CD4-positive, CD25-positive, alpha-beta regulatory T cell (primary cell): ENCODE measurements at regions not wholly inside any gene's neighbourhood (a gene's known extent, or its start where the extent isn't known, plus 50 kb on each side); places are given as distances from the start of the nearest gene placed in this dataset.

Source experiments
- ATAC-seq, 2 donors: fragments of 150-1000 bp; cut with Tn5 transposase; one replicate each; pipeline ENCODE4 v1.10.0; 2021; ENCODE audit warnings: low read depth in 2 of 2, moderate number of reproducible peaks in 2 of 2, moderate library complexity in 1 of 2
- DNase-seq, 3 donors: peaks; one replicate each; pipeline versions ENCODE4 v3.0.0 to v3.0.0-alpha.2; 2012 to 2022; ENCODE audit warnings: mixed read lengths in 1 of 3
- H3K27ac ChIP-seq: one replicate; pipeline ENCODE4 v1.7.0; 2013; ENCODE audit warnings: mild to moderate bottlenecking, low read length; ENCODE audit not compliant: insufficient read depth, poor library complexity, severe bottlenecking
- H3K27me3 ChIP-seq: one replicate; pipeline ENCODE4 v1.7.0; 2013; ENCODE audit warnings: low read length; ENCODE audit not compliant: control insufficient read depth, insufficient read depth
- H3K36me3 ChIP-seq: one replicate; pipeline ENCODE4 v1.7.0; 2013; ENCODE audit warnings: mild to moderate bottlenecking, low read length, moderate library complexity; ENCODE audit not compliant: control insufficient read depth, insufficient read depth
- H3K4me1 ChIP-seq: 2 replicates; pipeline ENCODE4 v1.7.0; 2013; ENCODE audit warnings: mild to moderate bottlenecking, low read length; ENCODE audit not compliant: insufficient read depth, control insufficient read depth, poor library complexity, severe bottlenecking
- H3K4me3 ChIP-seq: one replicate; pipeline ENCODE4 v1.7.0; 2013; ENCODE audit warnings: low read depth, mild to moderate bottlenecking, low read length, moderate library complexity
- H3K9me3 ChIP-seq, 2 experiments: 1 replicate in 1 of 2; 2 replicates in 1 of 2; pipeline ENCODE4 v1.7.0; 2013; ENCODE audit warnings: low read length in 2 of 2, mild to moderate bottlenecking in 1 of 2, moderate library complexity in 1 of 2; ENCODE audit not compliant: control insufficient read depth in 2 of 2
- H3K27ac Mint-ChIP-seq, 3 donors: one replicate each; pipeline ENCODE4 v1.8.0; 2020 to 2022; ENCODE audit warnings: mild to moderate bottlenecking in 3 of 3, mixed read lengths in 3 of 3, moderate library complexity in 2 of 3
- H3K27me3 Mint-ChIP-seq: one replicate; pipeline ENCODE4 v1.8.0; 2022; ENCODE audit warnings: mild to moderate bottlenecking, mixed read lengths
- H3K36me3 Mint-ChIP-seq: one replicate; pipeline ENCODE4 v1.8.0; 2020; ENCODE audit warnings: mixed read lengths
- H3K4me1 Mint-ChIP-seq, 4 donors: one replicate each; pipeline ENCODE4 v1.8.0; 2020 to 2022; ENCODE audit warnings: mixed read lengths in 4 of 4, mild to moderate bottlenecking in 1 of 4
- H3K4me3 Mint-ChIP-seq, 4 donors: one replicate each; pipeline ENCODE4 v1.8.0; 2020 to 2022; ENCODE audit warnings: mild to moderate bottlenecking in 4 of 4, mixed read lengths in 4 of 4, moderate library complexity in 3 of 4
- H3K9me3 Mint-ChIP-seq, 7 donors: one replicate each; pipeline ENCODE4 v1.8.0; 2020 to 2022; ENCODE audit warnings: mixed read lengths in 7 of 7, mild to moderate bottlenecking in 3 of 7, moderate library complexity in 2 of 7

DNA sequence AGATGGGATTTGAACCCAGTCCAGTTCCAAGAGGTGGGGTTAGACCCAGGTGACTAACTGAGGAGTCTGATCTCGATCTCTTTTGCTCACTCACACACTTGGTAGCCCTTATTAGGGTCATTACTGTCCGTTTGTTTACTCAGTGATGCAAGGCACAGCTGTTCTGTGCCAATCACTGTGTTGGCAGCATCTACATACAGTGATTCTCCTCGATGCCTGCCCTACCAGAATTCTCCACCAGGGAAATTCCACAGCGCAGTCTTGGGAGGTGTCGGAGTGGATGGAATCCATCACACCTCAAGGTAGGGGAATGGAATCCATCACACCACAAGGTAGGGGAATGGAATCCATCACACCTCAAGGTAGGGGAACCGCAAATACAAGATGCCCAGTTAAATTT lies 279.6 kb downstream of the MAF start:
- Mint-ChIP-seq H3K4me1 (peaks cover 5 to 16% (median 9%) of the 10 kb centered on the region in 4 donors), H3K9me3 (peaks cover 0 to 2% (median 0%) of the 10 kb centered on the region in 7 donors), H3K4me3 (no peak overlapping the region), H3K27me3 (peaks cover 31% of the 10 kb centered on the region), H3K36me3 (no peaks in the 10 kb centered on the region), H3K27ac (no peak overlapping the region)
- Histone ChIP-seq H3K4me3 (no peak overlapping the region), H3K36me3 (no peaks in the 10 kb centered on the region), H3K27me3 (no peaks in the 10 kb centered on the region), H3K9me3 (no peaks in the 10 kb centered on the region), H3K27ac (no peak overlapping the region), H3K4me1 (peaks cover 5% of the 10 kb centered on the region)
- ATAC-seq (no peak), DNase-seq (no peak)

DNA sequence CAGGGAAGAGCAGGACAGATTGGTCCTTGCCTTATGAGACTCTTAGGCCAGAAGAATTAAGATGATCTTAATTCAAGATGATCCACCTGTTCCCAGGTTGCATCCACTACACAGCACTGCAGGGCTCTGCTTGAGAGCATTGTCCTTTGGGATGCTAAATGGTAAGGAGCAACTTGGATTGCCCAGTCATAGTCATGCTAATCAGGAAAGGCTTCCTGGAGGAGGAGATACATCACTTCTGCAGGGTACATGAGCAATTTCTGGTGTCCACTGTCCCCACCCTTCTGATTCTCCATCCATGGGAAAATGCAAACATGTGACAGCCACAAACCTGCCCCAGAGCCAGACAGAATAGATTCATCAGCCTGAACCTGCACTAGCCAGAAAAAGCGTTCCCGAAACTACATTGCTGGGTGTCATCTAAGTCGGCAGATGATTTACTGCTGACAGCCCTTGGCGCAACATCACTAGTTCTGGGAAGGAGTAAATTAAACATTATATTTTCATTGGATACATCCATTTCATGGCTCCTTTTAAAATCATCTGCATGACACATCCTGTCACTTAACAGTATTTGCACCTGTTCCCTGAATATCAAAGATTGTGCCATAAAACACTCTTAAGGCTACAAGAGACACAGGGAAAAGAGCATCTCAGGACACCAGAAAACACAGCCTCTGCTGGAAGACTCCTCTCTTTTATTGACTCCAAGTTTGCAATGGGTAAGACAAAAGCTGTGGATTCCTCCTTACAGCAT lies 282.2 kb downstream of the MAF start:
- no peak overlapping the region for H3K27ac Mint-ChIP-seq
- no peak for DNase-seq
- H3K4me3 ChIP-seq = no peak overlapping the region
- no peak for ATAC-seq
- peaks cover 7 to 14% (median 13%) of the 10 kb centered on the region in 4 donors for H3K4me1 Mint-ChIP-seq
- H3K9me3 ChIP-seq = no peaks in the 10 kb centered on the region
- no peaks in the 10 kb centered on the region for H3K36me3 ChIP-seq
- no peak overlapping the region for H3K27ac ChIP-seq
- peaks cover 5% of the 10 kb centered on the region for H3K4me1 ChIP-seq
- H3K36me3 Mint-ChIP-seq = no peaks in the 10 kb centered on the region
- H3K27me3 Mint-ChIP-seq = peaks cover 18% of the 10 kb centered on the region
- no peaks in the 10 kb centered on the region for H3K27me3 ChIP-seq
- peaks cover 0 to 2% (median 0%) of the 10 kb centered on the region in 7 donors for H3K9me3 Mint-ChIP-seq
- H3K4me3 Mint-ChIP-seq = no peak overlapping the region

DNA sequence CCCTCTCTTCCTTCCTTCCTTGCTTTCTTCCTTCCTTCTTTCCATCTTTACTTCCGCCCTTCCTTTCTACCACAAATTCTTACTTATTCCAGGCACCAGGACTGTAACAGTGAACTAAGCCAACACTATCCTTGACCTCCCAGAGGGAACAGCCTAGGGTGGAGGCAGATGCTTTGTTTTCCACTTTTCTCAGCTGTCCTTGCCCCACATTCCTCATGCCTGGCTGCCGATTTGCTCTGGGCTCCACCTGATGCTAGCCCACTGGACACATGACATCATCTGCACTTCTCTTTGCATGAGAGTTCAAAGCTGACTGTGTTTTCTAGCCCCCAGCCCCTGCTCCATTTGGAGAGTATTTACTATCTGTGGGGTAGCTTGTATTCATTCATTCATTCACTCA lies 283.0 kb downstream of the MAF start:
- no peaks in the 10 kb centered on the region for H3K36me3 ChIP-seq
- H3K27me3 ChIP-seq = no peaks in the 10 kb centered on the region
- H3K4me1 ChIP-seq = peaks cover 5% of the 10 kb centered on the region
- ATAC-seq = no peak
- H3K4me3 ChIP-seq = no peak overlapping the region
- peaks cover 19% of the 10 kb centered on the region for H3K27me3 Mint-ChIP-seq
- H3K27ac ChIP-seq = no peak overlapping the region
- H3K4me3 Mint-ChIP-seq = no peak overlapping the region
- peaks cover 0 to 2% (median 0%) of the 10 kb centered on the region in 7 donors for H3K9me3 Mint-ChIP-seq
- H3K9me3 ChIP-seq = no peaks in the 10 kb centered on the region
- H3K4me1 Mint-ChIP-seq = peaks cover 7 to 14% (median 13%) of the 10 kb centered on the region in 4 donors
- DNase-seq = no peak
- no peaks in the 10 kb centered on the region for H3K36me3 Mint-ChIP-seq
- H3K27ac Mint-ChIP-seq = peak overlapping the region in 1 of 3 donors; percentile 11

DNA sequence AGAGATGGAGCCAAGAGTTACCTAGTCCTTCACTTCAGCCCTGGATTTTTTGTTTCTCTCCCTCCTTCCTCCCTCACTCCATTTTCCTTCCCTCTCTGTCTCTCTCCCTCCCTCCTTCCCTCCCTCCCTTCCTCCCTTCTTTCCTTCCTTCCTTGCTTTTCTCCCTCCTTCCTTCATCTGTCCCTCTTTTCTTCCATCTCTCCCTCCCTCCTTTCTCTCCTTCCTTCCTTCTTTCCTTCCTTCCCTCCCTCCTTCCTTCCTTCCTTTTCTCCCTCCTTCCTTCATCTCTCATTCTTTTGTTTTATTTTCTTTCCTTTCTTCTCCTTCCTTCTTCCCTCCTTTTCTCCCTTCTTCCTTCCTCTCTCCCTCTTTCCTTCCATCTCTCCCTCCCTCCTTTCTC lies 283.5 kb downstream of the MAF start:
- ATAC-seq (no peak), DNase-seq (no peak)
- Histone ChIP-seq H3K4me3 (no peak overlapping the region), H3K4me1 (peaks cover 5% of the 10 kb centered on the region), H3K36me3 (no peaks in the 10 kb centered on the region), H3K9me3 (no peaks in the 10 kb centered on the region), H3K27ac (no peak overlapping the region), H3K27me3 (no peaks in the 10 kb centered on the region)
- Mint-ChIP-seq H3K27ac (no peak overlapping the region), H3K9me3 (peaks cover 0 to 2% (median 0%) of the 10 kb centered on the region in 7 donors), H3K27me3 (peaks cover 14% of the 10 kb centered on the region), H3K4me1 (peaks cover 7 to 16% (median 13%) of the 10 kb centered on the region in 4 donors), H3K4me3 (no peak overlapping the region), H3K36me3 (no peaks in the 10 kb centered on the region)

DNA sequence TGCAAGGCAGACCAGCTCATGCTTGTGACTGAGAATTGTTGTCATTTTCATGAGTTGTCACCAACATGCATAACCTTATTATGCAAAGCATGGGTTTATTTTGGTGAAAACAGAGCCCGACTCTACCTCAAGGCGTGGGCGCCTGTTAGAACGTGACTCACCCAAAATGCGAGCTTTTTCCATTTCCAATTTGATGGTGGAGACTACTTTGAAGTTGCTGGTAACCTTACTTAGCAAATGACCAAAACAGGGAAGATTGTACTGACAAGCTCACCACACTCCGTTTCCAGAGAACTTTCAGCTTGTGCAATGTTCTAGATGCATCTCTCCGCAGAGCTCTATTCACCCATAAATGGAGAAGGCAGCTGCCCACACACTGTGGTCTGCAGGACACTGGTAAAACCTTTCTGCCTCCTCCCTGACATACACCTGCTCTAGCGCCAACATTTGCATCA lies 284.5 kb downstream of the MAF start:
- Mint-ChIP-seq H3K27me3 (peaks cover 9% of the 10 kb centered on the region), H3K9me3 (peaks cover 0 to 2% (median 0%) of the 10 kb centered on the region in 7 donors), H3K27ac (peak overlapping the region in 1 of 3 donors; percentile 38), H3K36me3 (no peaks in the 10 kb centered on the region), H3K4me1 (peaks cover 7 to 16% (median 13%) of the 10 kb centered on the region in 4 donors), H3K4me3 (peak overlapping the region in 2 of 4 donors; percentile 6 to 10)
- ATAC-seq (peak in 1 of 2 donors; percentile 22), DNase-seq (peak in 1 of 3 donors; percentile 32)
- Histone ChIP-seq H3K4me1 (peaks cover 5% of the 10 kb centered on the region), H3K27me3 (no peaks in the 10 kb centered on the region), H3K36me3 (no peaks in the 10 kb centered on the region), H3K4me3 (peak overlapping the region; percentile 8), H3K27ac (no peak overlapping the region), H3K9me3 (no peaks in the 10 kb centered on the region)

DNA sequence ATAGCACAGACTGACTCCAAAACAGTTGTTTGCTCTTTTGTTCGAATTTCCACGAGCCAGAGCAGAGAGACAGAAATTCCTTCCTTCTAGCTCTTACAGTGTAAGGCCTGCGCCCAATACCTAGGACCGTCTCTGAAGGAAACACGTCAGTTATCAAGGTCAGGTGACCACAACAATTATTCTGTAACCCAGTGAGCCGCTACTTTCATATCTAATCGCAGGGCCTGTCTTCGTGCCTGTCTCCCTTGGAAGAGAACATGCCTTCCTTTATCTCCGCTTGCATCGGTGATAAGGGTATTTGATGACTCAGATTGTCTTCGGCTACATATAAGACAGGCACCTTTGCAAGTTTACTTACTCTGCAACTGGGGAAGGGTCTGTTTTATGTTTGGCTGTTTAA lies 288.0 kb downstream of the MAF start:
- Histone ChIP-seq H3K9me3 (no peaks in the 10 kb centered on the region), H3K4me1 (peaks cover 10% of the 10 kb centered on the region), H3K36me3 (no peaks in the 10 kb centered on the region), H3K27me3 (no peaks in the 10 kb centered on the region), H3K27ac (no peak overlapping the region), H3K4me3 (no peak overlapping the region)
- DNase-seq (no peak), ATAC-seq (no peak)
- H3K27ac Mint-ChIP-seq = no peak overlapping the region
- H3K4me1 Mint-ChIP-seq = peaks cover 12 to 25% (median 15%) of the 10 kb centered on the region in 4 donors
- peaks cover 14% of the 10 kb centered on the region for H3K27me3 Mint-ChIP-seq
- no peak overlapping the region for H3K4me3 Mint-ChIP-seq
- no peaks in the 10 kb centered on the region for H3K9me3 Mint-ChIP-seq
- H3K36me3 Mint-ChIP-seq = no peaks in the 10 kb centered on the region

DNA sequence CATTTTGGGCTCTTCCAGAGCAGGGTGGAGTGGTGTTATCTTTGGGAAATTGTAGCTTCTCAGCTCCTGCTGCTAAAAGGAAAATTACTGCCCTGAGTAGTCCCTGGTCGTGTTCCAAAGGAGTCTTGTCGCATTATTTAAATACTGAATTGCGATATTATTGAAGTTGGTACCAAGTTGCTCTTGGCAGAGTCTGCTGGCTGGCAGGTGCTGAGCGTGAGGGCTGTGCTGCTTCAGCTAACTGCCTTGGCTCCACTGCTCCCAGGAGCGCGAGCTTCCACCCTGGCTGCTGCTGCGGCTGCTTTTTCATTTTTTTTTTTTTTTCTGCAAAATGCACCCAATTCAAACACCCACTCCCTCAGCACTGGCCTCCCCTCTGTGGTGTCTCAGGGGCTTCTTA lies 289.8 kb downstream of the MAF start:
- no peak for ATAC-seq
- no peak overlapping the region for H3K27ac Mint-ChIP-seq
- H3K36me3 ChIP-seq = no peaks in the 10 kb centered on the region
- no peaks in the 10 kb centered on the region for H3K9me3 ChIP-seq
- H3K27me3 ChIP-seq = no peaks in the 10 kb centered on the region
- no peaks in the 10 kb centered on the region for H3K9me3 Mint-ChIP-seq
- H3K27me3 Mint-ChIP-seq = peaks cover 14% of the 10 kb centered on the region
- peaks cover 3 to 15% (median 7%) of the 10 kb centered on the region in 4 donors for H3K4me1 Mint-ChIP-seq
- no peak overlapping the region for H3K4me3 Mint-ChIP-seq
- no peak overlapping the region for H3K4me3 ChIP-seq
- DNase-seq = no peak
- H3K4me1 ChIP-seq = peaks cover 5% of the 10 kb centered on the region
- H3K27ac ChIP-seq = no peak overlapping the region
- H3K36me3 Mint-ChIP-seq = no peaks in the 10 kb centered on the region

DNA sequence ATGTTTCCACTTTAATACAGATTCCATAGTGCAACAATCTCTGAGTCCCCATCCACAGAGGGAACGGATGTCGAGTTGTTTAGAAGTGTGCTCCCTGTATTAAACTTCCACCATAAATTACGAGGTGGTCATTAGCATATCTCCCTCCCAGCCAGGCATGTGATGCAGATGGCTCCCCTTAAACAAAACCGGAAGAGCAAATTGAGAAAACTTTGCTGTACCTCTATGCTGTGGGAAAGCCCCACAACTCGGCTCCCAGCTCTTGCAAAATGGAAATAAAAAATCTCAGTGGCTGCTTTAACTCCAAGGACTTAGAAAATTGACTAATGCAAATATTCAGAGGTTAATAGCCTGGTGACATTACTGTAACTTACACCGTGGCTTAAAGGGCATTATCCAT lies 290.9 kb downstream of the MAF start:
- Mint-ChIP-seq H3K27ac (no peak overlapping the region), H3K27me3 (peaks cover 14% of the 10 kb centered on the region), H3K4me3 (no peak overlapping the region), H3K9me3 (no peaks in the 10 kb centered on the region), H3K36me3 (no peaks in the 10 kb centered on the region), H3K4me1 (peaks cover 0 to 12% (median 7%) of the 10 kb centered on the region in 4 donors)
- Histone ChIP-seq H3K4me3 (no peak overlapping the region), H3K27me3 (no peaks in the 10 kb centered on the region), H3K27ac (no peak overlapping the region), H3K9me3 (no peaks in the 10 kb centered on the region), H3K36me3 (no peaks in the 10 kb centered on the region), H3K4me1 (peaks cover 5% of the 10 kb centered on the region)
- ATAC-seq (no peak), DNase-seq (no peak)
